Activated naive CD4-positive, alpha-beta T cell treated with anti-CD3 and anti-CD28 coated beads, Interleukin-2, amount 50 U/mL, for 72 hours (primary cell): ENCODE measurements at regions not wholly inside any gene's neighbourhood (a gene's known extent, or its start where the extent isn't known, plus 50 kb on each side); places are given as distances from the start of the nearest gene placed in this dataset.

Experiments used
- ATAC-seq, 2 donors: fragments of 150-1000 bp; cut with Tn5 transposase; 2 replicates each; pipeline ENCODE4 v1.10.0; 2021; ENCODE audit warnings: mild to moderate bottlenecking in 2 of 2, moderate library complexity in 2 of 2
- DNase-seq, 2 donors: peaks; one replicate each; pipeline ENCODE4 v3.0.0; 2021 to 2022; ENCODE audit warnings: low spot score in 2 of 2
- H3K27ac Mint-ChIP-seq, 2 donors: one replicate each; pipeline ENCODE4 v1.8.0; 2022; ENCODE audit warnings: mild to moderate bottlenecking in 2 of 2, mixed read lengths in 2 of 2
- H3K36me3 Mint-ChIP-seq, 2 donors: one replicate each; pipeline ENCODE4 v1.8.0; 2022; ENCODE audit warnings: mixed read lengths in 2 of 2
- H3K9me3 Mint-ChIP-seq, 2 donors: one replicate each; pipeline ENCODE4 v1.8.0; 2022; ENCODE audit warnings: mixed read lengths in 2 of 2

DNA sequence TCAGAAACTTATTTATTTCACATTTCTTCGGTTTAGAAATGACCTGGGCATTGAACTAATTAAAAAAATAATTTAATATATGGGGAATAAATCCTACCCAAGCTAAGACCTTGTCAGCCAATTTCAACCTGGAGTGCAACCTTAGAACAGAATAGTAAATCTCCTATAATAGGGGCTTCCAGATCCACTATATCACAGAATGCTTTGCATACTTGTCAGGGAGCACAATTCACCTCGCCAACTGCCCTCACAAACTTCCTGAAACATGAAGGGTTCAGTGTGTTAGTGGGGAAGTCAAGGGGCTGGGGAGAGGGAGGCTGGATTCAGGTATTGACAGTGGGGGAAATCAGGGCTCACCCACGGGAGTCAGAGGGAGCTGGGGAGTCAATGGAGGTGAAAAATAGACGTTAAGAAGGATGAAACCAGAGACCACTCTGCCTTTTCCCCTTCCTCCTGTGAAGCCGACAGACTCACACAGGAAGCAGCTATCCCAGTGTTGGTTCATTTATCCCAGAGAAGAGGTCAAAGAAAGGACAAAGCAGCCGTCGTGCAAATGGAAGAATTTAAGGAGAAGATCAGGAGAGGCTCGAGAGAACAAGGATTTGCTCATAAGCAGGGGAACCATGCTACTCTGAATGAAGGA lies 453.3 kb downstream of the NUF2 start:
- ATAC-seq = no peak
- peak overlapping the region in 1 of 2 donors; percentile 26 for H3K27ac Mint-ChIP-seq

DNA sequence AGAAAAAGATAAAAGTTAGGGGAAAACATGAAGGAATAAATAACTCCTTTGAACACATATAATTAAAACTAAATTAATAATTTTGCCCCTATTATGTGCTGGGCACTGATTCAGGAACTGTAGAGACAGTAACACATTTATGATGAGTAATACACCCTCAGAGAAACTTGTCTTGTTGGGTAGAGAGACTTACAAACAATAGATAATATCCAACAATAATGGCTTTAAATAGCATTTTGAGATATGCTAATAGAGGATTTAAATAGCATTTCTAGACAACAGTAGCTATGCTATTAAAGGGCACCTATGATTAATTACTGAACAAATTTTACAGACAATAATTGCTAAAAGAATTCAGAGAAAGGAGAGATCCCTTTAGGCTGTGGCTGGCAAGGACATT lies 455.5 kb downstream of the NUF2 start:
- H3K36me3 Mint-ChIP-seq = peaks cover 0 to 18% of the 10 kb centered on the region in 2 donors
- ATAC-seq (no peak), DNase-seq (no peak)
- H3K9me3 Mint-ChIP-seq = peaks cover 21% of the 10 kb centered on the region in 2 donors
- H3K27ac Mint-ChIP-seq = no peak overlapping the region

More for the DNA sequence above, 453.3 kb downstream of the NUF2 start:
- Mint-ChIP-seq H3K9me3 (peaks cover 21 to 22% of the 10 kb centered on the region in 2 donors), H3K36me3 (peaks cover 0 to 18% of the 10 kb centered on the region in 2 donors)
- DNase-seq = no peak

DNA sequence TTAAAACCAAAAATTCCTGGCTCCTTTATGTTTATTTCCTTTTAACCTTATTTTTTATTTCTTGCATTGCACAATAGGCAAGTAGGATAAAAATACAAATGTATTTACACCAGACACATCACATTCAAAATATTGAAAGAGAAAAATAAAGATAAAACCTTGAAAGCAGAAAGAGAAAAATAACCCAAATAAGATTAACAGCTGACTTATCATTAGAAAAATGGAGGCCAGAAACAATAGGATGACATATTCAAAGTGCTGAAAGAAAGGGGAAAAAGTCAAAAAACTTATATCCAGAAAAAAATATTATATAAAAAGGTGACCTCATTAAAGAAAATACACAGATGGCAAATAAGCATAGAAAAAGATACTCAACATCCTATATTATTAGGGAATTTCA lies 459.4 kb downstream of the NUF2 start:
- peaks cover 14 to 16% of the 10 kb centered on the region in 2 donors for H3K9me3 Mint-ChIP-seq
- no peak for ATAC-seq
- peaks cover 0 to 8% of the 10 kb centered on the region in 2 donors for H3K36me3 Mint-ChIP-seq
- DNase-seq = no peak
- no peak overlapping the region for H3K27ac Mint-ChIP-seq

DNA sequence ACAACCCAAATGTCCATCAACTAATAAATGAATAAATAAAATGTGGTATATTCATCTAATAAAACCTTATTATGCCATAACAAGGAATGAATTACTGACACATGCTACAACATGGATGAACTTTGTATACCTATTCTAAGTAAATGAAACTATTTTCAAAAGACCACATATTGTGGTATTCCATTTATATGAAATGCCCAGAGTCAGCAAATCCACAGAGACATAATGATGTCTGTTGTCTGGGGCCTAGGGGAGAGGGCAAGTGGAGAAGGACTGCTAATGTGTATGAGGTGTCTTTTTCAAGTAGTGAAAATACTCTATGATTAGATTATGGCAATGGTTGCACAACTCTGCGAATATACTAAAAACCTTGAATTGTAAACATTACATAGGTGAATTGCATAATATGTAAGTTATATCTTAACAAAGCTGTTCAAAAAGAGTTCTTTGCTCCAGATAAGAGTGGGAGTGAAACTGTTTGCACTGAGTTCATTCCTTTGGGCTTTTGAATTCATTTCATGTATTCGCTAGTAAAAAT lies 464.2 kb downstream of the NUF2 start:
- no peak for DNase-seq
- H3K36me3 Mint-ChIP-seq = no peaks in the 10 kb centered on the region
- no peak overlapping the region for H3K27ac Mint-ChIP-seq
- peaks cover 0 to 9% of the 10 kb centered on the region in 2 donors for H3K9me3 Mint-ChIP-seq
- no peak for ATAC-seq

DNA sequence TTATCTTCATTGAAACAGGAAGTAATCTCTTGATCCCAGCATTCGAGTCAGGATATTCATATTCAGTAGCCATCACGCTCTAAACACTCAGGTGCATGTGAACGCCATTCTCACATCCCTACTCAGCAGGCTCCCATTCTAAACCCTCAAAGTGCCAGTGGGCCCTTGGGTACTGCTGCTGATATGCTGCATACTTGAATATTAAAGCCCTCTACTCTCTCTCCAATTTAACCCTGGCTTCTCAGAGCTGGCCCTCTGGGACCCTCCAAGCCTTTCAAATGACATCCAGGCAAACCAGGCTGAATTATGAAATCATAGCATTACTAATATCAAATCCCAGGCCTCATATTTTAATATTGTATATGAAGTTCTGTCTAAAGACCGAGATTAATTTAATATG lies 468.2 kb downstream of the NUF2 start:
- no peaks in the 10 kb centered on the region for H3K36me3 Mint-ChIP-seq
- no peak for ATAC-seq
- peaks cover 6 to 13% of the 10 kb centered on the region in 2 donors for H3K9me3 Mint-ChIP-seq
- no peak for DNase-seq
- no peak overlapping the region for H3K27ac Mint-ChIP-seq

DNA sequence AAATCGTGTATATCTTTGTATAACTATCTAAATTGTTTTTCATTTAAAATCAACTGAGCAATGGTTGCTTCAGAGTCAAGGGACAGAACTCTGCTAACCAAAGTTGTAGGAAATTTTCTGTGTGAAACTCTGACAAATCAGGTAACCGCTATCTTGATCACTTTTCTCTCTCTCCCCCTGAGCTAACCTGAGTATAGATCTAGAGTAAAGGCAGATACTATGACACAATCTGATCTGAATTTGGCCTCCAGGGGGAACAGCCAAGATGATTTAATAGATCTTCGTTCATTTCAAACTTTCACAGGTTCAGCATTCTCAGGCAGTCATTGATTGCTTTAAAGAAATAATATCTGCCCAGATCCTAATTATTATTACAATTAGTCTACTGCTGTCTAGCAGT lies 472.8 kb downstream of the NUF2 start:
- no peak for DNase-seq
- Mint-ChIP-seq H3K9me3 (peaks cover 17 to 22% of the 10 kb centered on the region in 2 donors), H3K36me3 (no peaks in the 10 kb centered on the region), H3K27ac (no peak overlapping the region)
- no peak for ATAC-seq

DNA sequence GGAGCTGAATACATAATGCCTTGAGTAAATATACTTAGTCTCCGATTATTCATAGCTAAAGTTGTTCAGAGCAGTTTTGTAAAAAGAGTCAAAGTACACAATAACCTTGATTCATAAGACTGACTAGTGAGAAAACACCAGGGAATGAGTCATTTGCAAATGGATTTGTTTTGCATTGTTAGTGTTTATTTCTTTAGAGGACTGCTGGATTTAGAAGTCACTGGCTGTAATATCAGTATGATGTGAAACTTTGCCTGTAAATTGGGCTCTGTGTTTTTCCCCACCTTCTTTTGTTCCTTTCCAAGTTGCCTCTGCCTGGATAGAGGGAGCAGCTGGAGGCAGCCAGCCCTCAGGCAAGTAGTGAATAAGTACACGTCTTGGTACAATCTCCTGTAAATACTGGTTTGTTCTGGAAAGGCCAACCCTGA lies 474.7 kb downstream of the NUF2 start:
- DNase-seq = no peak
- Mint-ChIP-seq H3K36me3 (no peaks in the 10 kb centered on the region), H3K9me3 (peaks cover 23 to 25% of the 10 kb centered on the region in 2 donors), H3K27ac (no peak overlapping the region)
- ATAC-seq = no peak

DNA sequence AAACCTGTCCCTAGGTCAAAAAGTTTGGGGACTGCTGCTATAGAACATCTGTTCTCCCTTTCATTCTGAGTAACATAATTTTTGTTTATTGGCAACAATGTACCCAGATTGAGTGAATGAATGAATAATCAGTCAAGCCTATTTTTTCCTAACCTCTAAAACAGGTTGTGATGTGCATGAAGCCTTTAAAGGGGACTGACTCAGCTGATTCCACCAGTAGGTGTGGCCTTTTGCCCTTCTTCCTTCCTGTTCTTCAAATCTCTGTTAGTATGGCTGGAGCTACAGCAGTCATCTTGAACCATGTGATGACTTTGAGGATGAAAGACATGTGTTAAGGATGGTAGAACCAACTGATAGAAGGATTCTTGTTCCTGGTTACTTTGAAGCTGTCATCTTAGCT lies 476.1 kb downstream of the NUF2 start:
- DNase-seq = no peak
- ATAC-seq = no peak
- no peaks in the 10 kb centered on the region for H3K36me3 Mint-ChIP-seq
- H3K9me3 Mint-ChIP-seq = peaks cover 17 to 31% of the 10 kb centered on the region in 2 donors
- H3K27ac Mint-ChIP-seq = no peak overlapping the region

DNA sequence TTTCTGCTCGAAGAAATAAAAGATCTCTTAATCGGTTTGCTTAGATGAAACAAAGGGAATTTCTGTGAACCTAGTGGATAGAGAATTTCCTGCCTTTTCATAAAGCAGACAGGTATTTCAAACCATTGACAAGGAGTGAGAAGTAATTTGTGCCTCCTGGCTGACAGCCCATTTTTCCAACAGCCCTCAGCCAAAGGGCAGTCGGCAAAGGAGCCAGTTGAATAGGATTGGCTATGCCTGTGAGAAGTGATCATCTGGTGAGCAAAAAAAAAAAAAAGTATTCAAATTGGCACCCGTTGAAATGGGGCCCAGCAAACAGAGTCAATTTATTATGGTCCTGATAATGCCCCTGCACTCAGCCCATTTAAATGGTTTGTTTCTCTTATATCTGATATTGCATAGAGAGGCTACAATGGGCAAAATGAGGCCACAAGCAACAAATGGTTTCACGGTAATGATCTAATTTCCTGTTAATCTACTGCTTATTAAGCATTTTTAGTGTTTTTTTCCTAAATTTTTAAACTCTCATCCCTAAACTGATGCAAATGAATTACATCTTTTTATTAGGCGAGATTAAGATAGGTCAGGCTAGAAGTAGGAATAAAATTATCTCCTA lies 477.5 kb downstream of the NUF2 start:
- Mint-ChIP-seq H3K36me3 (no peaks in the 10 kb centered on the region), H3K27ac (no peak overlapping the region), H3K9me3 (peaks cover 21 to 34% of the 10 kb centered on the region in 2 donors)
- no peak for ATAC-seq
- DNase-seq = no peak

DNA sequence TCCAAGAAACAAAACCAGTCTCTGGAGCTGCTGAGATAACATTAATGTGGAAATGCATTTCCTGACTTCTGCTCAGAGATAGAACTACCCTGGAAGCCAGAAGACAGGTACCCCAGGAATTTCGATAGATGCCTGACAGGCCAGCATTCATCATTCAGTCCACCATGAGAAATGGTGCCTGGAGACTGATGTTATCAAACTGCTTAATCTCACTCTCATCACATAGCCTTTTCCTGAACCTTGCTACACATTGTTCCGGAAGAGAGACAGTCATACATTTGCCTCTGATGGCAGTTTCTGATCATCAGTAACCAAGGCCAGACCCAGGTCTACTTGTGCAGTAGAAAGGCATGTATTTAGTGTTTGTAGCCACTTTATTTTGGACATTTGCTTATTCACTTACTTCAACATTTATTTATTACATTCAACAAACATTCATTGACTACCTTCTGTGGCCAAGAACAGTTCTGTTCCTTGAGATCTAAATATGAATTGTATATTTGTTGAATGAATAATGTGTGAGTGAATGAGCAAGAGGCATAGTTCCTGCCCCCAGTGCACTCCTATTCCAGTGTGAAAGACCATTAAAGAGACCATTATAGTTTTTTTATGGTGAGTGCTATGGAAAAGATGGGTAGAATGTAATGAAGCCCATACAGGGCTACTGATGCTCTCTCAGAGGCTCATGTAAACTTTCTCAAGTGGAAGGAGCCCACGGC lies 485.7 kb downstream of the NUF2 start:
- H3K36me3 Mint-ChIP-seq = no peaks in the 10 kb centered on the region
- DNase-seq = no peak
- no peak overlapping the region for H3K27ac Mint-ChIP-seq
- no peak for ATAC-seq
- peaks cover 9 to 11% of the 10 kb centered on the region in 2 donors for H3K9me3 Mint-ChIP-seq

DNA sequence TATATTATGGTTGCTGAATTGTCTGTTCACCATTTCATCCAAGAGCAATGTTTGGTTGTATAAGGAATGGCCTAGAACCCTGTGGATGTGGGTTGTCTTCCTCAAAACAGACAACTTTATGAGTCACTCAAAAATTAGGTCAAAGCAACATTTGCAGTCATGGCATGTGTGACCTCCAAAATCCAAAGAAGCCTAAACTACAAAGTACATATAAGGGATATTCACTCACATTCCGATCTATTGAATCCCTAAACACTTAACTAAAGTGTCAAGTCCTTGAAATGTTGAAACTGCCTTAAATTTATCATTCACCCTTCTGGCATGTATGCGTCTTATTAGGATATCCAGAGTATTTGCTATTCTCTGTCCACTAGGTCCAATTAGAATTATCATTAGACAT lies 491.5 kb downstream of the NUF2 start:
- Mint-ChIP-seq H3K36me3 (peaks cover 0 to 8% of the 10 kb centered on the region in 2 donors), H3K9me3 (peaks cover 16 to 18% of the 10 kb centered on the region in 2 donors), H3K27ac (no peak overlapping the region)
- ATAC-seq (no peak), DNase-seq (no peak)

DNA sequence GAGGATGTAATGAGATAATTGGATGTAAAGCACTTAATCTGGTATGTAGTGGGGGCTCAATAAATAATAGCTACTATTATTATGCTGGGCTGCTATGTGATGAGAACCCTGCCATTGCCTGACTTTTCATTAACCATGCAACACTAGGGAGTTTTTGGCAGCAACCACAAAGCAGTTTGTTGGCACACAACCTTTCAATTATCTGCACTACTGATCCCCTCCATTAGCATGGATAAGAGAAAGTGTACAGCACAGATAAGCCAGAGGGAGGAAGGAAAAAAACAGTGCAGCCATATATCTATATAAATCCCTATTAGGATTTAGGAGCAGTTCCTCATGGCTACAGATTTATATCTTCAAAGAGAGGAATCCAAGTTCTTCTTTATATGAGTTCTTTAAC lies 498.5 kb downstream of the NUF2 start:
- ATAC-seq (no peak), DNase-seq (no peak)
- H3K36me3 Mint-ChIP-seq = peaks cover 0 to 5% of the 10 kb centered on the region in 2 donors
- H3K9me3 Mint-ChIP-seq = peaks cover 9 to 16% of the 10 kb centered on the region in 2 donors
- H3K27ac Mint-ChIP-seq = no peak overlapping the region

DNA sequence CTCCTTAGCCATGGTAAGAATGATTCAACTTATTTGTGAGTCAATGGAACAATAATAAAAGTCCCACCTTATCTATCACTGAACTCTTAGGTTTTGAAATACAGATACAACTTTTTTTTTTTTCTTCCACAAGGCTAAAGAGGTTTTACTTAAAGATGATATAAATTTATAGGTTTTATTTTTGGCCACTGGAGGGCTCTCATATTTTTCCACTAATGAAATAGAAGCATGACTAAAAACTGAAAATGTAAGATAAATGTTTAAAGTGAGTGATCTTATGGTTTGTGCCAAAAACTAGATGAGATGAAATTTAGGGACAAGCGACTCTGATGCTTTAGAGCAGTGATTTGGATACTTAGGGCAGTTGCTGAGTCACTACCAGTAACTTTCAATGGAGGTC lies 499.0 kb downstream of the NUF2 start:
- ATAC-seq (no peak), DNase-seq (no peak)
- Mint-ChIP-seq H3K36me3 (no peaks in the 10 kb centered on the region), H3K9me3 (peaks cover 9 to 17% of the 10 kb centered on the region in 2 donors), H3K27ac (no peak overlapping the region)

DNA sequence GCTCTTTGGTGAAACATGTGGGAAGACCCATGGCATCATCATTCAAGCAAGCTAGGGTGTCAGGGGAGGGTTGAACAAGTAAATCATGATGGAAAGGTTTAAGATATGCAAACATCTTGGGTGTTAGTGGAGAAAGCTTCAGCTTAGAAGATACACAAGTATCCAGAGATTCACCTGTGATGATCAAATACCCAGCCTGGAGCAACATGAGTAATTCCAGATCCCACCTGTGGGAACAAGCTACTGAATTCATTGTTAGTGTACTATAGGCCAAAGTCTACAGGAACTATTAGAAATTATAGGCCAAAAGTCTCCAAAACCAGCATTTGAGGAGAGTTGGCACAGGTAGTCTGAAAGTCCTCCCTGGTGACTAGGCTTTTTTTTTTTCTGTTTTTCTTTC lies 499.9 kb downstream of the NUF2 start:
- peaks cover 9 to 13% of the 10 kb centered on the region in 2 donors for H3K9me3 Mint-ChIP-seq
- no peak for ATAC-seq

DNA sequence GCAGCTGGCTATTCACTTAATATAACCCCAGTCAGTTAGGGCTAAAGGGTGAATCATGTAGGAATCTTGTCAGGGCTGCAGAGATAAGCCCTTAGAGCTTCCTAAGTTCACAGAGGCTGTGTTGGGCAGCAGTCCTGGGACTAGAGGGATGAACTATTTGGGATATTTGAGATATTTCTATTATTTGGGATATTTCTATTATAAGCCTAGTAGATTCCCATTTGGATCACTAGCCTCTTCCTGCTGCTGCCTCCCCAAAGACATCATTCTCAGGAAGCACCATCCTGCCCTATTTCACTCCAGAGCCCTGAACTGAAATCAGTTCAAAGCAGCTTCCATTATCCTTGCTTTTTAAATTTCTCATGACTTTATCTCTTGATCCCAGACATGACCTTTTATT lies 501.3 kb downstream of the NUF2 start:
- H3K27ac Mint-ChIP-seq = no peak overlapping the region
- no peak for DNase-seq
- ATAC-seq = no peak
- peaks cover 9 to 13% of the 10 kb centered on the region in 2 donors for H3K9me3 Mint-ChIP-seq
- no peaks in the 10 kb centered on the region for H3K36me3 Mint-ChIP-seq

More for the DNA sequence above, 499.9 kb downstream of the NUF2 start:
- no peak for DNase-seq
- Mint-ChIP-seq H3K27ac (no peak overlapping the region), H3K36me3 (no peaks in the 10 kb centered on the region)

DNA sequence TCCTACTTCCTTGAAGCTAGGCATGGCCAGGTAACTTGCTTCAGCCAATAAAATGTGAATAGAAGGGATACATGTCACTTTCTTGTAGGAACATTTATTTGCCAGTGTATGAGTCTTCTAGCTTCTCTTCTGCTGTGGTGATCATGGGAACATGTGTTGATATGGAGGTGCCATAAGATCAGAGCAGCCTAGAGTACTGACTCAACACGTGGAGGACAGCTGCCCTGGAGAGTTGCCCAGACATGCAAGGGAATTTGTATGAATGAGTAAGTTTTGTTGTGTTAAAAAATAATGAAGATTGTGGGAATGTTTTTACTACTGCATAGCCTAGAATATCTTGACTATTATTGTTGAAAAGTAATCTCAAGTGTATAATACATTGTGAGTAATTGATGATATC lies 502.3 kb downstream of the NUF2 start:
- H3K36me3 Mint-ChIP-seq = no peaks in the 10 kb centered on the region
- H3K27ac Mint-ChIP-seq = no peak overlapping the region
- peaks cover 9 to 13% of the 10 kb centered on the region in 2 donors for H3K9me3 Mint-ChIP-seq
- no peak for DNase-seq
- ATAC-seq = no peak

DNA sequence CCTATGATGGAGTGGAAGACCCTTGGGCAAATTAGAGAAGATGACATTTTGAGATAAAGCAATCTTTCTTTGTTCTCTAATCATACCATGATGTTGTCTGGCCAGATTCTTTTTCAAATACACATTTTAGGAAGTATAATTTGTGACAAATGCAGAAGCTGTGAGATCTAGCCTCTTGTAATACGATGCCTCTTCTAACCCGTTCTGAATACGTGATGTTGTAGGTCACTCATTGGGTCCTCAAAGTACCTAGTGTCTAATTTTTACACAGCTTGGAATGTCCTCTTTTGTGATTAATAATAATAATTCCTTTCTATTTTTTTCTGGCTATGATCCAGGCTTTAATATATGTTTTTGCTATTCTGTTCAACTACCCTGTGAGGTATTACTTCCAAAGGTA lies 502.7 kb downstream of the NUF2 start:
- H3K9me3 Mint-ChIP-seq = peaks cover 13 to 14% of the 10 kb centered on the region in 2 donors
- no peak for ATAC-seq
- no peaks in the 10 kb centered on the region for H3K36me3 Mint-ChIP-seq
- H3K27ac Mint-ChIP-seq = no peak overlapping the region
- DNase-seq = no peak
